ENCODE measurements at regions not wholly inside any gene's neighbourhood (a gene's known extent, or its start where the extent isn't known, plus 50 kb on each side); places are given as distances from the start of the nearest gene placed in this dataset.

GRCh38 chr18:14942275-14942674 is 194.3 kb downstream of the ANKRD30B start:
- peaks cover 29% of the 10 kb centered on the region for H3K9me3 ChIP-seq (ENCODE audit: control insufficient read depth, insufficient read depth, low read length)
- H3K9ac ChIP-seq (ENCODE audit: low read depth, low read length) = no peak overlapping the region
- H3K4me2 ChIP-seq (ENCODE audit: low read depth, low read length) = no peak overlapping the region
- no peak overlapping the region for H3K14ac ChIP-seq (replicated peaks; ENCODE audit: low read depth, low read length)
- in situ Hi-C loops (cut with MboI; ENCODE audit: low sequenced_read_pairs) = no loop called here
- no peak overlapping the region for H2AK5ac ChIP-seq (ENCODE audit: low read depth, low read length)
- H3K79me1 ChIP-seq (ENCODE audit: low read depth in 1 of 2, low read length in 2 of 2) = no peaks in the 10 kb centered on the region
- no peak overlapping the region for H4K5ac ChIP-seq (ENCODE audit: low read depth, low read length)
- no peaks in the 10 kb centered on the region for H3K9me1 ChIP-seq (ENCODE audit: insufficient read depth, low read length)
- H3K56ac ChIP-seq (ENCODE audit: extremely low read depth, insufficient read depth, low read length) = no peak overlapping the region
- H4K8ac ChIP-seq (ENCODE audit: low read depth in 2 of 2, low read length in 2 of 2) = no peak overlapping the region
- no peak overlapping the region for H3K27ac ChIP-seq (ENCODE audit: insufficient read depth, low read length)
- H3K23ac ChIP-seq (ENCODE audit: low read depth, low read length) = no peak overlapping the region
- WGBS, 2 experiments (ENCODE audit: extremely low coverage in 2 of 2, insufficient read length in 1 of 2) = 57% methylated on average over 1 of the region's 7 CpGs; no CpG with 5 or more reads in 1 of the 2 experiments
- no peak overlapping the region for H2AFZ ChIP-seq (replicated peaks; ENCODE audit: low read length, poor library complexity)
- H3K36me3 ChIP-seq (ENCODE audit: control insufficient read depth, insufficient read depth, low read length) = no peaks in the 10 kb centered on the region
- TF ChIP-seq FOS (IDR thresholded peaks at IDR 0.05; ENCODE audit: low read depth, low read length) (no peak), CEBPB (IDR thresholded peaks at IDR 0.05; ENCODE audit: low read depth, low read length) (no peak), CTCF (conservative IDR thresholded peaks at IDR 0.05; ENCODE audit: low read depth, low read length) (no peak), RFX5 (IDR thresholded peaks at IDR 0.05; ENCODE audit: low read depth, low read length) (no peak), CHD1 (IDR thresholded peaks at IDR 0.05; ENCODE audit: low read depth, low read length) (no peak), USF2 (IDR thresholded peaks at IDR 0.05; ENCODE audit: low read depth, low read length) (no peak), SMC3 (IDR thresholded peaks at IDR 0.05; ENCODE audit: low read depth, low read length) (no peak)
- ATAC-seq (ENCODE audit: low read depth) (no peak), DNase-seq (no peak)
- H4K91ac ChIP-seq (ENCODE audit: insufficient read depth, low read depth, low read length) = no peak overlapping the region
- H2AK9ac ChIP-seq (replicated peaks; ENCODE audit: low read depth, low read length, poor library complexity) = no peak overlapping the region
- intact Hi-C loops (cut with micrococcal nuclease) = no loop called here
- H3K18ac ChIP-seq (ENCODE audit: low read depth, low read length) = no peak overlapping the region
- no peak overlapping the region for H2BK120ac ChIP-seq (ENCODE audit: low read depth, low read length)
- POLR2A ChIA-PET (ENCODE audit: unreplicated experiment) = no interaction called here
- H3K4me1 ChIP-seq (ENCODE audit: control insufficient read depth, insufficient read depth, low read length) = no peaks in the 10 kb centered on the region
- H2BK20ac ChIP-seq (ENCODE audit: low read depth, low read length) = no peak overlapping the region
- H3K4me3 ChIP-seq (ENCODE audit: insufficient read depth, low read depth, low read length) = no peak overlapping the region
- H2BK15ac ChIP-seq (ENCODE audit: low read depth, low read length) = no peak overlapping the region
- BruUV-seq (replicated peaks) = no TSS peak
- CTCF ChIA-PET = no interaction called here
- no peak overlapping the region for H2BK5ac ChIP-seq (ENCODE audit: low read depth, low read length, poor library complexity, severe bottlenecking)
- H3K27me3 ChIP-seq (ENCODE audit: control insufficient read depth, insufficient read depth, low read length) = no peaks in the 10 kb centered on the region
- H4K20me1 ChIP-seq (ENCODE audit: insufficient read depth, low read length) = no peaks in the 10 kb centered on the region
- dilution Hi-C loops (cut with HindIII; ENCODE audit: low sequenced_read_pairs, unreplicated experiment) = no loop called here
- H3K4ac ChIP-seq (ENCODE audit: low read depth, low read length) = no peak overlapping the region
